Skeletal muscle tissue (tissue), 3 donors: ENCODE measurements at regions not wholly inside any gene's neighbourhood (a gene's known extent, or its start where the extent isn't known, plus 50 kb on each side); places are given as distances from the start of the nearest gene placed in this dataset.

ENCODE experiments used
- H3K27ac ChIP-seq: one replicate; pipeline ENCODE4 v1.7.0; 2013; ENCODE audit warnings: mild to moderate bottlenecking, low read depth, low read length, inconsistent platforms
- H3K27me3 ChIP-seq, 3 donors: one replicate each; pipeline ENCODE4 v1.7.0; 2013; ENCODE audit warnings: low read length in 3 of 3; ENCODE audit not compliant: control insufficient read depth in 3 of 3, insufficient read depth in 3 of 3
- H3K36me3 ChIP-seq, 3 donors: one replicate each; pipeline ENCODE4 v1.7.0; 2013; ENCODE audit warnings: low read length in 3 of 3; ENCODE audit not compliant: control insufficient read depth in 3 of 3, insufficient read depth in 3 of 3
- H3K4me1 ChIP-seq, 3 donors: one replicate each; pipeline ENCODE4 v1.7.0; 2013; ENCODE audit warnings: low read length in 3 of 3, mild to moderate bottlenecking in 3 of 3; ENCODE audit not compliant: control insufficient read depth in 3 of 3, insufficient read depth in 3 of 3
- H3K4me3 ChIP-seq, 3 donors: one replicate each; pipeline ENCODE4 v1.7.0; 2013; ENCODE audit warnings: low read length in 3 of 3
- H3K9ac ChIP-seq, 3 donors: one replicate each; pipeline ENCODE4 v1.7.0; 2013; ENCODE audit warnings: low read length in 3 of 3, mild to moderate bottlenecking in 3 of 3, moderate library complexity in 2 of 3, low read depth in 1 of 3
- H3K9me3 ChIP-seq, 3 donors: one replicate each; pipeline ENCODE4 v1.7.0; 2013; ENCODE audit warnings: low read length in 3 of 3; ENCODE audit not compliant: control insufficient read depth in 3 of 3
- donor health status: Osteomylitis.

GRCh38 chr13:68375004-68375403 lies 1144.9 kb upstream of the PCDH9 start:
- no peaks in the 10 kb centered on the region for H3K27me3 ChIP-seq
- no peaks in the 10 kb centered on the region for H3K36me3 ChIP-seq
- H3K4me1 ChIP-seq, result no peaks in the 10 kb centered on the region
- no peaks in the 10 kb centered on the region for H3K9me3 ChIP-seq
- H3K27ac ChIP-seq, result no peak overlapping the region
- no peak overlapping the region for H3K4me3 ChIP-seq
- H3K9ac ChIP-seq, result no peak overlapping the region

DNA sequence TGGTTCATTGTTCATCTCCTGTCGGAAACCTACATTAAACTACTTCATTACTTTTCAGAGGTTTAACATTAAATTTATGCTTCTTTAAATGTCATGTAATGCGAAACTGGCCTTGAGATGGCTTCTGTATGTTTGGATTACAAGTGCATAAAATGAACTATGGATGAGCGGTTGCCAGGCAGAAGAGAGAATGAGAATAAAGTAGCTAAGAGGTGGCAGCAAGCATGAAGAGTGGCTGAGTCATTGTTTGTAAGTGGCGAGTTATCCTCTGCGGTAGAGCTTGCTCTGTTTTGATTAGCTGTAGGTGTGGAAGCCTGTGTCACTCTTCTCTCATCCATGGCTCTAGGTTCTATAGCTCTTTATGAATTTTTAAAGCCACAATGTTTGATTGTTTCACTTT lies 1139.6 kb upstream of the PCDH9 start:
- no peaks in the 10 kb centered on the region for H3K27me3 ChIP-seq
- no peaks in the 10 kb centered on the region for H3K9me3 ChIP-seq
- H3K36me3 ChIP-seq, result no peaks in the 10 kb centered on the region
- H3K27ac ChIP-seq, result no peak overlapping the region
- no peaks in the 10 kb centered on the region for H3K4me1 ChIP-seq
- H3K9ac ChIP-seq, result no peak overlapping the region
- H3K4me3 ChIP-seq, result no peak overlapping the region

GRCh38 chr13:68368922-68369321 lies 1138.8 kb upstream of the PCDH9 start:
- H3K36me3 ChIP-seq, result no peaks in the 10 kb centered on the region

DNA sequence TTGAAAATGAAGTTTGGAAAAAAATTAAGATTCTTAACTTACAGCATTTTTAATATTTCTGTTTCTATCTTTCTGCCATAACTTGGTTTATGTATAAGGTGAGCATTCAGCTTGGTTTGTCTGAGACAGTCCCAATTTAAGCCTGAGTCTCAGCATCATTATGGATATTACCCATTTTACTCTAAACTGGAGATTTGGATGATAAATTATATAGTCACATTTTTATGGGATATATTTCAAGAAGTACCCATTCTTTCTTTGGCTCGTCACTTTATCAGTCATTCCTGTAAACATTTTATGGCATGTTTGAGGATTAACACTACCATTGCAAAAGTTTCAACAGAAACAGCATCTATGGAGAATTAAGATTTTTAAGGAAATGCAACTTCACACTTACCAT lies 1129.0 kb upstream of the PCDH9 start:
- Histone ChIP-seq H3K4me1 (no peaks in the 10 kb centered on the region), H3K27me3 (no peaks in the 10 kb centered on the region), H3K9ac (no peak overlapping the region), H3K36me3 (no peaks in the 10 kb centered on the region), H3K27ac (no peak overlapping the region), H3K9me3 (no peaks in the 10 kb centered on the region), H3K4me3 (no peak overlapping the region)

More at GRCh38 chr13:68368922-68369321, 1138.8 kb upstream of the PCDH9 start:
- Histone ChIP-seq H3K4me3 (no peak overlapping the region), H3K27ac (no peak overlapping the region), H3K27me3 (no peaks in the 10 kb centered on the region), H3K9ac (no peak overlapping the region), H3K4me1 (no peaks in the 10 kb centered on the region), H3K9me3 (no peaks in the 10 kb centered on the region)

DNA sequence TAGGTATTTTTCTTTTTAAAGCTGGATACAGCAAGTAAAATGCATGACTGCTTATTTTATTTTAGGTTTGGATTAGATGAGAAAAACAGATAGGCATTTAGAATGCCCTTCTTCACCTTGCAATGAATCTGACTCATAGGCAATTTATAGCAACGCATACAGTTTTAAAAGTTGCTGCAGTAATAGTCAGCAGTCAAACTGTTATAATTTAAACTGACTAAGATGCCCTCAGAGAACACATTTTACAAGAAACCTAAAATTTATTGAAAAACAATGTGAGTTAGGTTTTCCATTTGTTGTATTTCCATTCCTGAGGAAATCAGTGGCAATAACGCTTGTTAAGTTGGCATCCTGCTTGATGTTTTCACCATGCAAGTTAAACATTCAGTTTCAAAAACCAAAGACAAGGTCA lies 1128.2 kb upstream of the PCDH9 start:
- Histone ChIP-seq H3K27ac (no peak overlapping the region), H3K4me1 (no peaks in the 10 kb centered on the region), H3K9ac (no peak overlapping the region), H3K9me3 (no peaks in the 10 kb centered on the region), H3K36me3 (no peaks in the 10 kb centered on the region), H3K4me3 (no peak overlapping the region), H3K27me3 (no peaks in the 10 kb centered on the region)

- Histone ChIP-seq H3K27ac (no peak overlapping the region), H3K36me3 (no peaks in the 10 kb centered on the region), H3K9ac (no peak overlapping the region), H3K4me3 (no peak overlapping the region), H3K9me3 (no peaks in the 10 kb centered on the region), H3K27me3 (no peaks in the 10 kb centered on the region), H3K4me1 (no peaks in the 10 kb centered on the region)
Measured at GRCh38 chr13:68350554-68350953, 1120.4 kb upstream of the PCDH9 start.

- H3K27me3 ChIP-seq, result no peaks in the 10 kb centered on the region
- H3K4me1 ChIP-seq, result no peaks in the 10 kb centered on the region
- H3K27ac ChIP-seq, result no peak overlapping the region
- H3K9ac ChIP-seq, result no peak overlapping the region
- H3K9me3 ChIP-seq, result no peaks in the 10 kb centered on the region
- no peaks in the 10 kb centered on the region for H3K36me3 ChIP-seq
- no peak overlapping the region for H3K4me3 ChIP-seq
Measured at GRCh38 chr13:68347220-68347619, 1117.1 kb upstream of the PCDH9 start.

- Histone ChIP-seq H3K9ac (no peak overlapping the region), H3K9me3 (no peaks in the 10 kb centered on the region), H3K27me3 (no peaks in the 10 kb centered on the region), H3K4me3 (no peak overlapping the region), H3K36me3 (no peaks in the 10 kb centered on the region), H3K4me1 (no peaks in the 10 kb centered on the region), H3K27ac (no peak overlapping the region)
Measured at GRCh38 chr13:68345963-68346531, 1115.9 kb upstream of the PCDH9 start.

DNA sequence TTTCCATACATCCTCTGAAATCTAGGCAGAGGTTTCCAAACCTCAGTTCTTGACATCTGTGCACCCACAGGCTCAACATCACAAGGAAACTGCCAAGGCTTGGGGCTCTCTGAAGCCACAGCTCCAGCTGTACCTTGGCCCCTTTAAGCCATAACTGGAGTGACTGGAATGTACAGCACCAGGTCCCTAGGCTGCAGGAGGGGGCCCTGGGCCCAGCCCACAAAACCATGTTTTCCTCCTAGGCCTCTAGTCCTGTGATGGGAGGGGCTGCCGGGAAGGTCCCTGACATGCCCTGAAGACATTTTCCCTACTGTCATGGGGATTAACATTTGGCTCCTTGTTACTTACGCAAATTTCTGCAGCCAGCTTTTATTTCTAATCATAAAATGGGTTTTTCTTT lies 1093.0 kb upstream of the PCDH9 start:
- peaks cover 0 to 10% (median 0%) of the 10 kb centered on the region in 3 donors for H3K9me3 ChIP-seq
- H3K4me3 ChIP-seq, result no peak overlapping the region
- H3K27ac ChIP-seq, result no peak overlapping the region
- no peaks in the 10 kb centered on the region for H3K27me3 ChIP-seq
- no peaks in the 10 kb centered on the region for H3K4me1 ChIP-seq
- no peaks in the 10 kb centered on the region for H3K36me3 ChIP-seq
- no peak overlapping the region for H3K9ac ChIP-seq

- Histone ChIP-seq H3K9me3 (peaks cover 0 to 10% (median 0%) of the 10 kb centered on the region in 3 donors), H3K9ac (no peak overlapping the region), H3K36me3 (no peaks in the 10 kb centered on the region), H3K4me3 (no peak overlapping the region), H3K4me1 (no peaks in the 10 kb centered on the region), H3K27ac (no peak overlapping the region), H3K27me3 (no peaks in the 10 kb centered on the region)
Measured at GRCh38 chr13:68319384-68319783, 1089.2 kb upstream of the PCDH9 start.
